IMR-90 (cell line): ENCODE measurements at regions not wholly inside any gene's neighbourhood (a gene's known extent, or its start where the extent isn't known, plus 50 kb on each side); places are given as distances from the start of the nearest gene placed in this dataset.

ENCODE experiments used
- ATAC-seq: fragments of 200-7000 bp; cut with Tn5 transposase; 2 replicates; pipeline ENCODE4 v1.9.1; 2020; ENCODE audit warnings: low read depth, mild to moderate bottlenecking, moderate library complexity
- BruUV-seq: library from RNA; stranded (reverse); fragments of 400-500 nt; replicated peaks from 2 replicates; lab custom pipeline; 2021; lab: Mats Ljungman, UMichigan
- CTCF ChIA-PET: fragments of 300-600 bp; formaldehyde crosslinking; extraction: SDS; loops from one replicate; lab custom pipeline; 2021; ENCODE audit warnings: antibody characterized with exemption; lab: Yijun Ruan, JAX
- POLR2A ChIA-PET: fragments of 300-600 bp; sonication (Branson Sonifier 250); formaldehyde crosslinking; loops from one replicate; lab custom pipeline; 2022; ENCODE audit warnings: antibody characterized with exemption; ENCODE audit not compliant: unreplicated experiment; lab: Charles Lee
- DNase-seq: peaks from one replicate; pipeline ENCODE4 v3.0.0; 2013
- H2AFZ ChIP-seq: replicated peaks from 2 replicates; pipeline ENCODE3; 2013; ENCODE audit warnings: low read length, mild to moderate bottlenecking; ENCODE audit not compliant: poor library complexity
- H2AK5ac ChIP-seq: 2 replicates; pipeline ENCODE4 v1.6.1; 2013; ENCODE audit warnings: low read depth, low read length, inconsistent platforms
- H2AK9ac ChIP-seq: replicated peaks from 2 replicates; pipeline ENCODE3; 2013; ENCODE audit warnings: mild to moderate bottlenecking, low read depth, low read length, moderate library complexity; ENCODE audit not compliant: poor library complexity
- H2BK120ac ChIP-seq: 2 replicates; pipeline ENCODE4 v1.6.1; 2013; ENCODE audit warnings: low read depth, low read length, inconsistent platforms
- H2BK15ac ChIP-seq: 3 replicates; pipeline ENCODE4 v1.6.1; 2013; ENCODE audit warnings: low read depth, low read length, inconsistent platforms
- H2BK20ac ChIP-seq: 2 replicates; pipeline ENCODE4 v1.6.1; 2013; ENCODE audit warnings: low read depth, mild to moderate bottlenecking, inconsistent platforms, low read length, moderate library complexity
- H2BK5ac ChIP-seq: 2 replicates; pipeline ENCODE4 v1.6.1; 2013; ENCODE audit warnings: mild to moderate bottlenecking, low read depth, low read length, inconsistent platforms; ENCODE audit not compliant: poor library complexity, severe bottlenecking
- H3K14ac ChIP-seq: replicated peaks from 2 replicates; pipeline ENCODE4 v1.6.1; 2013; ENCODE audit warnings: low read depth, low read length, inconsistent platforms
- H3K18ac ChIP-seq: 2 replicates; pipeline ENCODE4 v1.6.1; 2013; ENCODE audit warnings: low read depth, low read length, control low read depth
- H3K23ac ChIP-seq: 2 replicates; pipeline ENCODE4 v1.6.1; 2013; ENCODE audit warnings: low read depth, low read length, inconsistent platforms
- H3K27ac ChIP-seq: 2 replicates; pipeline ENCODE4 v1.5.1; 2013; ENCODE audit warnings: mild to moderate bottlenecking, control low read depth, low read length; ENCODE audit not compliant: insufficient read depth
- H3K27me3 ChIP-seq: 2 replicates; pipeline ENCODE4 v1.6.1; 2013; ENCODE audit warnings: low read length; ENCODE audit not compliant: control insufficient read depth, insufficient read depth
- H3K36me3 ChIP-seq: 2 replicates; pipeline ENCODE4 v1.6.1; 2013; ENCODE audit warnings: low read length, mixed read lengths; ENCODE audit not compliant: control insufficient read depth, insufficient read depth
- H3K4ac ChIP-seq: 2 replicates; pipeline ENCODE4 v1.6.1; 2013; ENCODE audit warnings: low read depth, low read length, inconsistent platforms
- H3K4me1 ChIP-seq: 2 replicates; pipeline ENCODE4 v1.6.1; 2013; ENCODE audit warnings: low read length, mixed read lengths; ENCODE audit not compliant: control insufficient read depth, insufficient read depth
- H3K4me2 ChIP-seq: 2 replicates; pipeline ENCODE4 v1.6.1; 2013; ENCODE audit warnings: low read depth, mild to moderate bottlenecking, control low read depth, low read length, moderate library complexity
- H3K4me3 ChIP-seq: 2 replicates; pipeline ENCODE4 v1.5.1; 2013; ENCODE audit warnings: low read depth, mild to moderate bottlenecking, control low read depth, low read length, moderate library complexity; ENCODE audit not compliant: insufficient read depth
- H3K56ac ChIP-seq: 2 replicates; pipeline ENCODE4 v1.6.1; 2013; ENCODE audit warnings: low read length, inconsistent platforms; ENCODE audit not compliant: insufficient read depth; ENCODE audit errors: extremely low read depth
- H3K79me1 ChIP-seq, 2 experiments: 2 replicates each; pipeline ENCODE4 v1.6.1; 2013; ENCODE audit warnings: low read length in 2 of 2, inconsistent platforms in 1 of 2, low read depth in 1 of 2
- H3K9ac ChIP-seq: 2 replicates; pipeline ENCODE4 v1.6.1; 2013; ENCODE audit warnings: low read depth, low read length, control low read depth
- H3K9me1 ChIP-seq: 2 replicates; pipeline ENCODE4 v1.6.1; 2013; ENCODE audit warnings: low read length, inconsistent platforms; ENCODE audit not compliant: insufficient read depth
- H3K9me3 ChIP-seq: 2 replicates; pipeline ENCODE4 v1.6.1; 2013; ENCODE audit warnings: low read length; ENCODE audit not compliant: control insufficient read depth, insufficient read depth
- H4K20me1 ChIP-seq: 2 replicates; pipeline ENCODE4 v1.6.1; 2013; ENCODE audit warnings: low read length, inconsistent platforms; ENCODE audit not compliant: insufficient read depth
- H4K5ac ChIP-seq: 2 replicates; pipeline ENCODE4 v1.6.1; 2013; ENCODE audit warnings: mild to moderate bottlenecking, low read depth, low read length, control low read depth
- H4K8ac ChIP-seq, 2 experiments: 2 replicates each; pipeline ENCODE4 v1.6.1; 2013; ENCODE audit warnings: low read depth in 2 of 2, low read length in 2 of 2, control low read depth in 1 of 2, inconsistent platforms in 1 of 2
- H4K91ac ChIP-seq: 2 replicates; pipeline ENCODE4 v1.6.1; 2013; ENCODE audit warnings: low read depth, low read length, inconsistent platforms; ENCODE audit not compliant: insufficient read depth
- CHD1 ChIP-seq: IDR thresholded peaks from 2 replicates; pipeline ENCODE4 v1.6.1; 2012; ENCODE audit warnings: low read depth, low read length, improper control_type of control experiment
- RFX5 ChIP-seq: IDR thresholded peaks from 2 replicates; pipeline ENCODE4 v1.8.0; 2012; ENCODE audit warnings: low read depth, mild to moderate bottlenecking, low read length, moderate library complexity
- WGBS, 2 experiments: methylation state at CpG; one replicate each; pipeline versions ENCODE4 v1.1.5 to v1.1.7; 2013; ENCODE audit warnings: missing lambda C conversion rate in 2 of 2; ENCODE audit not compliant: insufficient read length in 1 of 2; ENCODE audit errors: extremely low coverage in 2 of 2; 5-methylcytosine and 5-hydroxymethylcytosine counted together
- dilution Hi-C: fragments of 300-500 bp; cut with HindIII; formaldehyde crosslinking; loops from one replicate; pipeline ENCODE4 v1.14.3; 2018; ENCODE audit warnings: low sequenced_read_pairs; ENCODE audit not compliant: unreplicated experiment
- in situ Hi-C: fragments of 300-500 bp; cut with MboI; formaldehyde crosslinking; loops from 3 replicates; pipeline ENCODE4 v1.14.3; 2019; ENCODE audit warnings: low sequenced_read_pairs, inconsistent platforms, mixed read lengths
- intact Hi-C: fragments of 100-400 bp; cut with micrococcal nuclease; formaldehyde crosslinking; loops from 2 replicates; pipeline ENCODE4 v1.10.0; 2022

DNA sequence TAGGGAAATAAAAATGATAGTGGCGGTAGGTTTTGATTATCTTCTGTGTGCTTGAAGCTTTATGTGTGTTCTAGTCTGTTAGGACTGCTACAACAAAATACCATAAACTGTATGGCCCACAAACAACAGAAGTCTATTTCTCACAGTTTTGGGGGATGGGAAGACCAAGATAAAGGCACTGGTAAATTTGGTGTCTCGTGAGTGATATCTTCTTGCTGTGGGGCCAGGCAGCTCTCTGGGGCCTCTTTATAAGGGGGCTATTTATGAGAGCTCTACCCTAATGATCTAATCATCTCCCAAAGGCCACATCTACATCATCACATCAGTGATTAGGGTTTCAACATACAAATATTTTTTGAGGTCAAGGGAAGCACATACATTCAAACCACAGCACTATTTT is 86.8 kb upstream of the SPHKAP start:
- no peak overlapping the region for H2AK5ac ChIP-seq
- dilution Hi-C loops (no loop called here), in situ Hi-C loops (no loop called here), intact Hi-C loops (no loop called here)
- ATAC-seq (no peak), DNase-seq (no peak)
- no peak overlapping the region for H4K8ac ChIP-seq
- H3K9me3 ChIP-seq, result peaks cover 10% of the 10 kb centered on the region
- no peak overlapping the region for H3K23ac ChIP-seq
- no peaks in the 10 kb centered on the region for H4K20me1 ChIP-seq
- H2AFZ ChIP-seq, result no peak overlapping the region
- no peak overlapping the region for H2BK20ac ChIP-seq
- no peaks in the 10 kb centered on the region for H3K9me1 ChIP-seq
- no peak overlapping the region for H4K91ac ChIP-seq
- no peak overlapping the region for H3K9ac ChIP-seq
- H4K5ac ChIP-seq, result no peak overlapping the region
- H3K27me3 ChIP-seq, result no peaks in the 10 kb centered on the region
- no peak overlapping the region for H3K4me2 ChIP-seq
- H3K4ac ChIP-seq, result no peak overlapping the region
- no peaks in the 10 kb centered on the region for H3K4me1 ChIP-seq
- H2AK9ac ChIP-seq, result no peak overlapping the region
- no peak overlapping the region for H3K14ac ChIP-seq
- no TSS peak for BruUV-seq
- POLR2A ChIA-PET, result no interaction called here
- H3K79me1 ChIP-seq, result no peaks in the 10 kb centered on the region
- H2BK5ac ChIP-seq, result no peak overlapping the region
- H3K4me3 ChIP-seq, result no peak overlapping the region
- H3K27ac ChIP-seq, result no peak overlapping the region
- no CpG with 5 or more reads among the region's 2 CpGs for WGBS, 2 experiments
- CTCF ChIA-PET, result no interaction called here
- no peak overlapping the region for H2BK120ac ChIP-seq
- H3K56ac ChIP-seq, result no peak overlapping the region
- no peak overlapping the region for H3K18ac ChIP-seq
- no peak overlapping the region for H2BK15ac ChIP-seq
- no peaks in the 10 kb centered on the region for H3K36me3 ChIP-seq
- TF ChIP-seq CHD1, result no peak
- no peak for TF ChIP-seq RFX5
